Neural cell (in vitro differentiated cells): ENCODE measurements at regions not wholly inside any gene's neighbourhood (a gene's known extent, or its start where the extent isn't known, plus 50 kb on each side); places are given as distances from the start of the nearest gene placed in this dataset.
"Not testable (repeated sequence)": the region's sequence is repeated elsewhere in the genome, so short reads cannot be mapped to it uniquely, and the experiment has no call there.

ENCODE experiments used
- EP300 ChIP-seq: fragments of 450-650 bp; conservative IDR thresholded peaks from 2 replicates; pipeline ENCODE4 v1.6.1; 2014; ENCODE audit warnings: antibody characterized with exemption, mild to moderate bottlenecking, moderate library complexity; ENCODE audit not compliant: poor library complexity, severe bottlenecking
- EZH2 ChIP-seq: fragments of 200-600, 300-800 bp; shearing (Covaris generic), sonication (generic); IDR thresholded peaks from 2 replicates; pipeline ENCODE4 v1.6.1; 2014; ENCODE audit warnings: antibody characterized with exemption, low read length, borderline replicate concordance, mild to moderate bottlenecking; ENCODE audit not compliant: insufficient read depth, poor library complexity, severe bottlenecking
- MXI1 ChIP-seq: fragments of 450-650 bp; conservative IDR thresholded peaks from 2 replicates; pipeline ENCODE4 v1.6.1; 2014; ENCODE audit warnings: antibody characterized with exemption, mild to moderate bottlenecking; ENCODE audit not compliant: poor library complexity, severe bottlenecking
- POLR2AphosphoS5 ChIP-seq: IDR thresholded peaks from 2 replicates; pipeline ENCODE4 v1.6.1; 2012
- SMC3 ChIP-seq: fragments of 450-650 bp; conservative IDR thresholded peaks from 2 replicates; pipeline ENCODE4 v1.6.1; 2014; ENCODE audit warnings: antibody characterized with exemption, mild to moderate bottlenecking, moderate library complexity; ENCODE audit not compliant: poor library complexity
- TAF1 ChIP-seq: IDR thresholded peaks from 2 replicates; pipeline ENCODE4 v1.6.1; 2012; ENCODE audit warnings: low read depth
- TF ChIP-seq, protein P1 (sequence below): IDR thresholded peaks from 2 replicates; pipeline ENCODE4 v1.6.1; 2012; ENCODE audit warnings: borderline replicate concordance
- TF ChIP-seq, protein P2 (sequence below): fragments of 450-650 bp; IDR thresholded peaks from 2 replicates; pipeline ENCODE4 v1.5.1; 2014; ENCODE audit warnings: antibody characterized with exemption, mild to moderate bottlenecking, moderate library complexity; ENCODE audit not compliant: poor library complexity, severe bottlenecking

DNA sequence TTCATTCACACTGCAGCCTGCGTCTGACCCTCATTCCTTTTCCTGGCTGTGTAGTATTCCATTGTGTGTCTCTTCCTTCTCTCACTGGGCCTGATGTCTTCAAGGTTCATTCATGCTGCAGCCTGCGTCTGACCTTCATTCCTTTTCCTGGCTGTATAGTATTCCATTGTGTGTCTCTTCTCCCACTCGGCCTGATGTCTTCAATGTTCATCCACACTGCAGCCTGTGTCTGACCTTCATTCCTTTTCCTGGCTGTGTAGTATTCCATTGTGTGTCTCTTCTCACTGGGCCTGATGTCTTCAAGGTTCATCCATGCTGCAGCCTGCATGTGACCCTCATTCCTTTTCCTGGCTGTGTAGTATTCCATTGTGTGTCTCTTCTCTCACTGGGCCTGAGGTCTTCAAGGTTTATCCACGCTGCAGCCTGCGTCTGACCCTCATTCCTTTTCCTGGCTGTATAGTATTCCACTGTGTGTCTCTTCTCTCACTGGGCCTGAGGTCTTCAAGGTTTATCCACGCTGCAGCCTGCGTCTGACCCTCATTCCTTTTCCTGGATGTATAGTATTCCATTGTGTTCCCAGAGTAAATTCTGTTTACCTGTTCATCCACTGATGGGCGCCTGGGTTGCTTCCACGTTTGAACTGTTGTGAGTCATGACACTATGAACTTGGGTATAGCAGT lies 191.0 kb downstream of the CRLF2 start:
- TF ChIP-seq, protein P1, sequence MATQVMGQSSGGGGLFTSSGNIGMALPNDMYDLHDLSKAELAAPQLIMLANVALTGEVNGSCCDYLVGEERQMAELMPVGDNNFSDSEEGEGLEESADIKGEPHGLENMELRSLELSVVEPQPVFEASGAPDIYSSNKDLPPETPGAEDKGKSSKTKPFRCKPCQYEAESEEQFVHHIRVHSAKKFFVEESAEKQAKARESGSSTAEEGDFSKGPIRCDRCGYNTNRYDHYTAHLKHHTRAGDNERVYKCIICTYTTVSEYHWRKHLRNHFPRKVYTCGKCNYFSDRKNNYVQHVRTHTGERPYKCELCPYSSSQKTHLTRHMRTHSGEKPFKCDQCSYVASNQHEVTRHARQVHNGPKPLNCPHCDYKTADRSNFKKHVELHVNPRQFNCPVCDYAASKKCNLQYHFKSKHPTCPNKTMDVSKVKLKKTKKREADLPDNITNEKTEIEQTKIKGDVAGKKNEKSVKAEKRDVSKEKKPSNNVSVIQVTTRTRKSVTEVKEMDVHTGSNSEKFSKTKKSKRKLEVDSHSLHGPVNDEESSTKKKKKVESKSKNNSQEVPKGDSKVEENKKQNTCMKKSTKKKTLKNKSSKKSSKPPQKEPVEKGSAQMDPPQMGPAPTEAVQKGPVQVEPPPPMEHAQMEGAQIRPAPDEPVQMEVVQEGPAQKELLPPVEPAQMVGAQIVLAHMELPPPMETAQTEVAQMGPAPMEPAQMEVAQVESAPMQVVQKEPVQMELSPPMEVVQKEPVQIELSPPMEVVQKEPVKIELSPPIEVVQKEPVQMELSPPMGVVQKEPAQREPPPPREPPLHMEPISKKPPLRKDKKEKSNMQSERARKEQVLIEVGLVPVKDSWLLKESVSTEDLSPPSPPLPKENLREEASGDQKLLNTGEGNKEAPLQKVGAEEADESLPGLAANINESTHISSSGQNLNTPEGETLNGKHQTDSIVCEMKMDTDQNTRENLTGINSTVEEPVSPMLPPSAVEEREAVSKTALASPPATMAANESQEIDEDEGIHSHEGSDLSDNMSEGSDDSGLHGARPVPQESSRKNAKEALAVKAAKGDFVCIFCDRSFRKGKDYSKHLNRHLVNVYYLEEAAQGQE = not testable (repeated sequence)
- TF ChIP-seq EZH2, TAF1, POLR2AphosphoS5, EP300, MXI1, SMC3: not testable (repeated sequence)
- TF ChIP-seq, protein P2, sequence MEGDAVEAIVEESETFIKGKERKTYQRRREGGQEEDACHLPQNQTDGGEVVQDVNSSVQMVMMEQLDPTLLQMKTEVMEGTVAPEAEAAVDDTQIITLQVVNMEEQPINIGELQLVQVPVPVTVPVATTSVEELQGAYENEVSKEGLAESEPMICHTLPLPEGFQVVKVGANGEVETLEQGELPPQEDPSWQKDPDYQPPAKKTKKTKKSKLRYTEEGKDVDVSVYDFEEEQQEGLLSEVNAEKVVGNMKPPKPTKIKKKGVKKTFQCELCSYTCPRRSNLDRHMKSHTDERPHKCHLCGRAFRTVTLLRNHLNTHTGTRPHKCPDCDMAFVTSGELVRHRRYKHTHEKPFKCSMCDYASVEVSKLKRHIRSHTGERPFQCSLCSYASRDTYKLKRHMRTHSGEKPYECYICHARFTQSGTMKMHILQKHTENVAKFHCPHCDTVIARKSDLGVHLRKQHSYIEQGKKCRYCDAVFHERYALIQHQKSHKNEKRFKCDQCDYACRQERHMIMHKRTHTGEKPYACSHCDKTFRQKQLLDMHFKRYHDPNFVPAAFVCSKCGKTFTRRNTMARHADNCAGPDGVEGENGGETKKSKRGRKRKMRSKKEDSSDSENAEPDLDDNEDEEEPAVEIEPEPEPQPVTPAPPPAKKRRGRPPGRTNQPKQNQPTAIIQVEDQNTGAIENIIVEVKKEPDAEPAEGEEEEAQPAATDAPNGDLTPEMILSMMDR = not testable (repeated sequence)
